Fibroblast of lung (primary cell): ENCODE measurements at regions not wholly inside any gene's neighbourhood (a gene's known extent, or its start where the extent isn't known, plus 50 kb on each side); places are given as distances from the start of the nearest gene placed in this dataset.

Experiments
- DNase-seq, 2 donors: peaks; one replicate each; pipeline versions ENCODE4 v3.0.0 to v3.0.0-alpha.2; 2010; ENCODE audit warnings: low read depth in 2 of 2
- H2AFZ ChIP-seq: 2 replicates; pipeline ENCODE4 v1.5.1; 2012; ENCODE audit warnings: low read length, control low read depth, inconsistent platforms
- H3K27ac ChIP-seq: 2 replicates; pipeline ENCODE4 v1.5.1; 2011; ENCODE audit warnings: low read length, control low read depth; ENCODE audit not compliant: insufficient read depth
- H3K27me3 ChIP-seq: 2 replicates; pipeline ENCODE4 v1.5.1; 2011; ENCODE audit warnings: mild to moderate bottlenecking, low read length; ENCODE audit not compliant: control insufficient read depth, insufficient read depth
- H3K36me3 ChIP-seq: 2 replicates; pipeline ENCODE4 v1.5.1; 2011; ENCODE audit warnings: low read length; ENCODE audit not compliant: control insufficient read depth, insufficient read depth
- H3K4me1 ChIP-seq: 2 replicates; pipeline ENCODE4 v1.5.1; 2011; ENCODE audit warnings: low read length; ENCODE audit not compliant: control insufficient read depth, insufficient read depth; ENCODE audit errors: extremely low read depth
- H3K4me2 ChIP-seq: 2 replicates; pipeline ENCODE4 v1.5.1; 2011; ENCODE audit warnings: low read length, control low read depth; ENCODE audit not compliant: insufficient read depth; ENCODE audit errors: extremely low read depth
- H3K4me3 ChIP-seq, 4 experiments: fragments of 200-600 bp in 1 of 4; sonication (generic) in 1 of 4; replicated peaks in 1 of 4; 2 replicates each; pipeline ENCODE4 v1.5.1; 2011 to 2016; ENCODE audit warnings: low read length in 4 of 4, low read depth in 3 of 4, mild to moderate bottlenecking in 3 of 4, control low read depth in 2 of 4, inconsistent platforms in 1 of 4, mixed read lengths in 1 of 4; ENCODE audit not compliant: insufficient read depth in 1 of 4; ENCODE audit errors: control extremely low read depth in 1 of 4
- H3K79me2 ChIP-seq: 2 replicates; pipeline ENCODE4 v1.5.1; 2012; ENCODE audit warnings: mild to moderate bottlenecking, low read length, inconsistent platforms; ENCODE audit not compliant: control insufficient read depth, insufficient read depth
- H3K9ac ChIP-seq: 2 replicates; pipeline ENCODE4 v1.5.1; 2011; ENCODE audit warnings: mild to moderate bottlenecking, low read length, control low read depth; ENCODE audit not compliant: insufficient read depth
- H3K9me3 ChIP-seq: 2 replicates; pipeline ENCODE4 v1.5.1; 2012; ENCODE audit warnings: low read depth, low read length; ENCODE audit not compliant: control insufficient read depth, insufficient read depth
- H4K20me1 ChIP-seq: 2 replicates; pipeline ENCODE4 v1.5.1; 2011; ENCODE audit warnings: low read length; ENCODE audit not compliant: control insufficient read depth, insufficient read depth; ENCODE audit errors: extremely low read depth
- EZH2 ChIP-seq: IDR thresholded peaks from 2 replicates; pipeline ENCODE4 v1.5.1; 2012; ENCODE audit warnings: low read length, control low read depth, mild to moderate bottlenecking; ENCODE audit errors: missing control alignments
- TF ChIP-seq, protein P1 (sequence below), 2 donors: IDR thresholded peaks in 1 of 2; conservative IDR thresholded peaks in 1 of 2; 1 replicate in 1 of 2; 2 replicates in 1 of 2; pipeline ENCODE4 v1.5.1; 2011 to 2012; ENCODE audit warnings: low read length in 2 of 2, control low read depth in 1 of 2, inconsistent platforms in 1 of 2, low read depth in 1 of 2, mild to moderate bottlenecking in 1 of 2

DNA sequence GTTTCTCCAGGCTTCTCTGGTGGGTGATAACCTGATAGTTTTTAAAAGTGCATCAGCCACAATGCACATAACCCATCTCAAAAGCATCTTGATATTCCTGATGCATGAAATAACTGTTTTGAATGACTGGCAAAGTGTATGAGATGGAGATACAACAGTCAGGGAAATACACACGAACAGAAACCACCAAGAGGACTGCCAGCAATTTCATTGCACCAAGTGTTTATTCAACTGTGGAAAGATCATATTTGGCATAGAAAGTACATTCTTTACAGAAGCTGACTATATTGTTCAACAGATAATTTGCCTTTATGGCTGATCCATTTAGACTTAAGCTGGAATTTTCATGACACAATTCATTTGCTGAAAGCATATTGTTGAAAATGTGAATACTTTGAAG lies 139.5 kb downstream of the SLIT2 start:
- Histone ChIP-seq H3K9ac (no peak overlapping the region), H3K4me1 (no peaks in the 10 kb centered on the region), H3K27me3 (no peaks in the 10 kb centered on the region), H3K36me3 (no peaks in the 10 kb centered on the region), H4K20me1 (peaks cover under 1% of the 10 kb centered on the region), H3K27ac (no peak overlapping the region), H3K9me3 (no peaks in the 10 kb centered on the region), H3K4me2 (peak overlapping the region; percentile 48), H2AFZ (no peak overlapping the region), H3K79me2 (no peaks in the 10 kb centered on the region), H3K4me3 (no peak overlapping the region)
- no peak for TF ChIP-seq EZH2
- TF ChIP-seq, protein P1, sequence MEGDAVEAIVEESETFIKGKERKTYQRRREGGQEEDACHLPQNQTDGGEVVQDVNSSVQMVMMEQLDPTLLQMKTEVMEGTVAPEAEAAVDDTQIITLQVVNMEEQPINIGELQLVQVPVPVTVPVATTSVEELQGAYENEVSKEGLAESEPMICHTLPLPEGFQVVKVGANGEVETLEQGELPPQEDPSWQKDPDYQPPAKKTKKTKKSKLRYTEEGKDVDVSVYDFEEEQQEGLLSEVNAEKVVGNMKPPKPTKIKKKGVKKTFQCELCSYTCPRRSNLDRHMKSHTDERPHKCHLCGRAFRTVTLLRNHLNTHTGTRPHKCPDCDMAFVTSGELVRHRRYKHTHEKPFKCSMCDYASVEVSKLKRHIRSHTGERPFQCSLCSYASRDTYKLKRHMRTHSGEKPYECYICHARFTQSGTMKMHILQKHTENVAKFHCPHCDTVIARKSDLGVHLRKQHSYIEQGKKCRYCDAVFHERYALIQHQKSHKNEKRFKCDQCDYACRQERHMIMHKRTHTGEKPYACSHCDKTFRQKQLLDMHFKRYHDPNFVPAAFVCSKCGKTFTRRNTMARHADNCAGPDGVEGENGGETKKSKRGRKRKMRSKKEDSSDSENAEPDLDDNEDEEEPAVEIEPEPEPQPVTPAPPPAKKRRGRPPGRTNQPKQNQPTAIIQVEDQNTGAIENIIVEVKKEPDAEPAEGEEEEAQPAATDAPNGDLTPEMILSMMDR (conservative IDR thresholded peaks at IDR 0.05 in 1 of 2, IDR thresholded peaks at IDR 0.05 in 1 of 2; ENCODE audit: low read depth in 1 of 2, low read length in 2 of 2) = no peak
- DNase-seq = peak; percentile 54 to 70

DNA sequence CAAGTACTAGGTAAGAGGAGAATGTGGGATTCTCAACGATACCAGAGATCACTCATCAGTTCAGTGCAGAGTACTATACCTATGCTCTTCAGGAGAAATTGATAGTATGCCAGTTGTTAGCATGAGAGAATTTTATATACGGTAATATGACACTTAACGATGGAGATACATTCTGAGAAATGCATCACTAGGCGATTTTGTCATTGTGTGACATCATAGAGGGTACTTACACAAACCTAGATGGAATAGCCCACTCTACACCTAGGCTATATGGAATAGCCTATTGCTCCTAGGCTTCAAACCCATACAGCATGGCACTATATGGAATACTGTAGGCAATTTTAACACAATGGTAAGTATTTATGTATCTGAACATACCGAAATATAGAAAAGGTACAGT lies 140.2 kb downstream of the SLIT2 start:
- Histone ChIP-seq H3K9me3 (no peaks in the 10 kb centered on the region), H2AFZ (no peak overlapping the region), H4K20me1 (no peaks in the 10 kb centered on the region), H3K27ac (no peak overlapping the region), H3K36me3 (no peaks in the 10 kb centered on the region), H3K4me2 (no peak overlapping the region), H3K4me3 (no peak overlapping the region), H3K79me2 (no peaks in the 10 kb centered on the region), H3K27me3 (no peaks in the 10 kb centered on the region), H3K9ac (no peak overlapping the region), H3K4me1 (no peaks in the 10 kb centered on the region)
- TF ChIP-seq, protein P1 (conservative IDR thresholded peaks at IDR 0.05 in 1 of 2, IDR thresholded peaks at IDR 0.05 in 1 of 2; ENCODE audit: low read depth in 1 of 2, low read length in 2 of 2) = no peak
- no peak for TF ChIP-seq EZH2
- no peak for DNase-seq

DNA sequence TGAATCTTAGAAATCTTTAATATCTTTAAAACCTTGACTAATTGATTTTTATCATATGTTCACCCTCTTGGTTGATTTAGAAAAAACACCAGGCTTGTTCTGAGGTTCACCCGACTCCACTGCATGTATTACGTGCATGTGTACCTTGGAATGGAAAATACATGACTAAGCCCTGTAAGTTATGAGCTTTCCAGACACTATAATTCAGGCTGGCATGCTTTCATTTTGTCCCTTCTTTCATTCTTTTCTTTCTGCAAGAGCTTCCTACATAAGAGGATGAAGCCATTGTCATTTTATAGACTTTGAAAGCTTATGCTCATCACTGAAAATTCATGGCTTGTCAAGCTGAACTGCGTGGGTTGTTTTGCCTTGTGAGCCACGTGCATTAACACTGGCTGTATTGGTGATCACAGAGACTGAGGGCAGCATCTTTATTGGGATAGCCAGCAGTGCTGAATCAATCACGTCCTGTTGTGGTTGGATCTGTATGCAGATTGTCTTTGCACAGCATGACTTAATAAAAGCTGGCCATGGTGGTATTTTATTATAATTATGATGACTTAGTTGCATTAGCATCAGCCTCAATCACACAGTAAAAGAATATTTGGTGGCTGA lies 141.9 kb downstream of the SLIT2 start:
- H3K4me1 ChIP-seq = no peaks in the 10 kb centered on the region
- H4K20me1 ChIP-seq = no peaks in the 10 kb centered on the region
- no peaks in the 10 kb centered on the region for H3K9me3 ChIP-seq
- H3K79me2 ChIP-seq = no peaks in the 10 kb centered on the region
- H3K9ac ChIP-seq = no peak overlapping the region
- TF ChIP-seq, protein P1 (conservative IDR thresholded peaks at IDR 0.05 in 1 of 2, IDR thresholded peaks at IDR 0.05 in 1 of 2; ENCODE audit: low read depth in 1 of 2, low read length in 2 of 2) = no peak
- TF ChIP-seq EZH2 = no peak
- no peak overlapping the region for H2AFZ ChIP-seq
- no peaks in the 10 kb centered on the region for H3K36me3 ChIP-seq
- peak in 1 of 2 donors; percentile 29 for DNase-seq
- H3K4me2 ChIP-seq = no peak overlapping the region
- H3K4me3 ChIP-seq = no peak overlapping the region
- H3K27ac ChIP-seq = no peak overlapping the region
- no peaks in the 10 kb centered on the region for H3K27me3 ChIP-seq
